Prostate gland (tissue), 2 donors: ENCODE measurements at regions not wholly inside any gene's neighbourhood (a gene's known extent, or its start where the extent isn't known, plus 50 kb on each side); places are given as distances from the start of the nearest gene placed in this dataset.

ENCODE experiments used
- POLR2A ChIP-seq: fragments of 450-650 bp; IDR thresholded peaks from one replicate; pipeline ENCODE4 v1.6.1; 2016; ENCODE audit warnings: antibody characterized with exemption, mild to moderate bottlenecking
- POLR2AphosphoS5 ChIP-seq: sonication (generic); formaldehyde crosslinking; IDR thresholded peaks from one replicate; pipeline ENCODE4 v1.6.1; 2017; ENCODE audit warnings: antibody characterized with exemption
- TF ChIP-seq, protein P1 (sequence below), 4 experiments: fragments of 200-600 bp in 2 of 4; fragments of 450-650 bp in 2 of 4; sonication (generic) in 2 of 4; IDR thresholded peaks; 1 replicate in 3 of 4; 2 replicates in 1 of 4; pipeline ENCODE4 v1.5.1; 2016 to 2019; ENCODE audit warnings: antibody characterized with exemption in 4 of 4, mild to moderate bottlenecking in 2 of 4, moderate library complexity in 2 of 4

DNA sequence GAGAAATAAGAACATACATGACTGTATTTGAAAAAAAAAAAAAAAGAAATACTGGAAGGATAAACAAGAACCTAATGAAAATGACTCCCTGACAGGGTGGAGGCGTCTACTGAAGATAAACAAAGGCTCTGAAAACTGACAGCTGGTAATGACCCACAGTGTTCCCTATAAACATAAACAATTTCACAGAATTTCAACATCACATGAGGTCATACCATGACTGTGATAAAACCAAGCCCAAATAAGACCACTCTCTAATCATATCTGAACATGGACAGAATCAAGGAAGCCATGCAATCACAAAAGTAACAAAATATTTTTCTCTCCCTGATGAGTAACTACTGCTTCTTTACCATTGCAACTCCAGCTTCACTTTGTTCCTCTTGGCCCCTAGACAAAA is 159.3 kb downstream of the FAM124B start:
- TF ChIP-seq, protein P1, sequence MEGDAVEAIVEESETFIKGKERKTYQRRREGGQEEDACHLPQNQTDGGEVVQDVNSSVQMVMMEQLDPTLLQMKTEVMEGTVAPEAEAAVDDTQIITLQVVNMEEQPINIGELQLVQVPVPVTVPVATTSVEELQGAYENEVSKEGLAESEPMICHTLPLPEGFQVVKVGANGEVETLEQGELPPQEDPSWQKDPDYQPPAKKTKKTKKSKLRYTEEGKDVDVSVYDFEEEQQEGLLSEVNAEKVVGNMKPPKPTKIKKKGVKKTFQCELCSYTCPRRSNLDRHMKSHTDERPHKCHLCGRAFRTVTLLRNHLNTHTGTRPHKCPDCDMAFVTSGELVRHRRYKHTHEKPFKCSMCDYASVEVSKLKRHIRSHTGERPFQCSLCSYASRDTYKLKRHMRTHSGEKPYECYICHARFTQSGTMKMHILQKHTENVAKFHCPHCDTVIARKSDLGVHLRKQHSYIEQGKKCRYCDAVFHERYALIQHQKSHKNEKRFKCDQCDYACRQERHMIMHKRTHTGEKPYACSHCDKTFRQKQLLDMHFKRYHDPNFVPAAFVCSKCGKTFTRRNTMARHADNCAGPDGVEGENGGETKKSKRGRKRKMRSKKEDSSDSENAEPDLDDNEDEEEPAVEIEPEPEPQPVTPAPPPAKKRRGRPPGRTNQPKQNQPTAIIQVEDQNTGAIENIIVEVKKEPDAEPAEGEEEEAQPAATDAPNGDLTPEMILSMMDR (IDR thresholded peaks at IDR 0.05), result no peak
- TF ChIP-seq POLR2A, result no peak
- no peak for TF ChIP-seq POLR2AphosphoS5
